CD8-positive, alpha-beta memory T cell (primary cell): ENCODE measurements at regions not wholly inside any gene's neighbourhood (a gene's known extent, or its start where the extent isn't known, plus 50 kb on each side); places are given as distances from the start of the nearest gene placed in this dataset.

Experiments used
- CTCF ChIA-PET: fragments of 350-600 bp; sonication (Branson Sonifier 250); formaldehyde crosslinking; loops from one replicate; lab custom pipeline; 2021; ENCODE audit warnings: antibody characterized with exemption; lab: Charles Lee
- POLR2A ChIA-PET: fragments of 350-600 bp; sonication (Branson Sonifier 250); formaldehyde crosslinking; loops from one replicate; lab custom pipeline; 2021; ENCODE audit warnings: antibody characterized with exemption; lab: Charles Lee
- DNase-seq, 5 donors: peaks; one replicate each; pipeline versions ENCODE4 v3.0.0 to v3.0.0-alpha.2; 2020 to 2022; ENCODE audit warnings: mixed read lengths in 1 of 5
- H3K27ac ChIP-seq: one replicate; pipeline ENCODE4 v1.7.0; 2013; ENCODE audit warnings: low read depth, mild to moderate bottlenecking, low read length, moderate library complexity
- H3K27me3 ChIP-seq: 2 replicates; pipeline ENCODE4 v1.7.0; 2013; ENCODE audit warnings: low read length, mild to moderate bottlenecking; ENCODE audit not compliant: insufficient read depth, poor library complexity, severe bottlenecking
- H3K36me3 ChIP-seq: 2 replicates; pipeline ENCODE4 v1.7.0; 2013; ENCODE audit warnings: mild to moderate bottlenecking, low read length, moderate library complexity; ENCODE audit not compliant: insufficient read depth
- H3K4me1 ChIP-seq: 2 replicates; pipeline ENCODE4 v1.7.0; 2013; ENCODE audit warnings: mild to moderate bottlenecking, low read length, moderate library complexity; ENCODE audit not compliant: insufficient read depth
- H3K4me3 ChIP-seq: 2 replicates; pipeline ENCODE4 v1.7.0; 2013; ENCODE audit warnings: mild to moderate bottlenecking, low read length
- H3K9me3 ChIP-seq: 2 replicates; pipeline ENCODE4 v1.7.0; 2013; ENCODE audit warnings: mild to moderate bottlenecking, low read length
- H3K27ac Mint-ChIP-seq, 8 donors: one replicate each; pipeline ENCODE4 v1.8.0; 2020 to 2021; ENCODE audit warnings: mixed read lengths in 8 of 8, mild to moderate bottlenecking in 6 of 8, inconsistent platforms in 3 of 8, moderate library complexity in 3 of 8
- H3K27me3 Mint-ChIP-seq, 2 donors: one replicate each; pipeline ENCODE4 v1.8.0; 2020 to 2021; ENCODE audit warnings: mixed read lengths in 2 of 2, mild to moderate bottlenecking in 1 of 2, moderate library complexity in 1 of 2
- H3K36me3 Mint-ChIP-seq, 3 donors: one replicate each; pipeline ENCODE4 v1.8.0; 2020 to 2021; ENCODE audit warnings: mixed read lengths in 3 of 3, inconsistent platforms in 1 of 3, mild to moderate bottlenecking in 1 of 3
- H3K4me1 Mint-ChIP-seq, 3 donors: one replicate each; pipeline ENCODE4 v1.8.0; 2020 to 2021; ENCODE audit warnings: mixed read lengths in 3 of 3, inconsistent platforms in 1 of 3, mild to moderate bottlenecking in 1 of 3
- H3K4me3 Mint-ChIP-seq, 7 donors: one replicate each; pipeline ENCODE4 v1.8.0; 2020 to 2021; ENCODE audit warnings: mixed read lengths in 7 of 7, mild to moderate bottlenecking in 6 of 7, moderate library complexity in 4 of 7, inconsistent platforms in 2 of 7
- H3K9me3 Mint-ChIP-seq, 5 donors: one replicate each; pipeline ENCODE4 v1.8.0; 2020 to 2022; ENCODE audit warnings: mixed read lengths in 5 of 5, mild to moderate bottlenecking in 3 of 5, moderate library complexity in 2 of 5, inconsistent platforms in 1 of 5

DNA sequence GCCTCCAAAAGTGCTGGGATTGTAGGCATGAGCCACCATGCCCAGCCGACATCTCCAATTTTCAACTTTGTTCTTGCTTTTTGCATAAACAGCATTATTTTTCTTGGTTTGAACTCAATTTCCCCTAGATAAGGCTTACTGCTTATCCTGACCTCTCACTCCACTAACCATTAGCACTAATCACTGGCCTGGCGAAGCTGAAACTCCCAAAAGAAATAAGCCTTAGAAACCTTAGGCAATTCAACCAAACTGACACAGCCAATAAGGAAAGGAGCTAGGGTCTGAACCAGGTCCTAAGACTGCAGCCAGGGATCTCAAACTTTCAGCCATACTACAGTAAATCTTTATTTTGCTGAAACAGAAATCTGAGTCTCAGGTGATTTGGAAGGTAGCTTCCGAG, 448.0 kb downstream of the RMST start:
- H3K4me3 ChIP-seq = no peak overlapping the region
- H3K27ac Mint-ChIP-seq = no peak overlapping the region
- no peaks in the 10 kb centered on the region for H3K9me3 ChIP-seq
- no peaks in the 10 kb centered on the region for H3K4me1 ChIP-seq
- no peak overlapping the region for H3K27ac ChIP-seq
- no peaks in the 10 kb centered on the region for H3K27me3 Mint-ChIP-seq
- DNase-seq = no peak
- H3K36me3 ChIP-seq = no peaks in the 10 kb centered on the region
- H3K4me3 Mint-ChIP-seq = no peak overlapping the region
- no peaks in the 10 kb centered on the region for H3K9me3 Mint-ChIP-seq
- H3K36me3 Mint-ChIP-seq = no peaks in the 10 kb centered on the region
- H3K27me3 ChIP-seq = no peaks in the 10 kb centered on the region
- no peaks in the 10 kb centered on the region for H3K4me1 Mint-ChIP-seq
- POLR2A ChIA-PET = no interaction called here
- CTCF ChIA-PET = no interaction called here

DNA sequence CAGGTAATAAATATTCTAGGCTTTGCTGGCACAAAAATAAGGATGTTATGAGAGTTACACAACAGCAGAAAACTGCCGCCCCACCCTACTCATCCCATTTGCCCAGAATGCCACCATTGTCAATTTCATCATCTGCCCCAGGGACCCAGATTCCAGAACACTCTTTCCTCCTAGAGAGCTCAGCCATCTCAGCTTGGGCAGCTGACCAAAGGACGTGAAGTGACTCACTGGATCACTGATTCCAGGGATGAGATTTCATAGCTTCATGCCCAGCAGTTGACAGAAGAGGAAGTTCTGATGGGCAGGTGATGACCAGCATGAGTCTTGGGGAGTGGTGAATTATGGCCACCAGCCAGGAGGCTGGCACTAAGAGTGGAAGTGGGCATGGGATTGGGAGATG, 450.3 kb downstream of the RMST start:
- H3K4me3 Mint-ChIP-seq = no peak overlapping the region
- H3K27ac Mint-ChIP-seq = no peak overlapping the region
- Histone ChIP-seq H3K4me3 (no peak overlapping the region), H3K27me3 (no peaks in the 10 kb centered on the region), H3K9me3 (no peaks in the 10 kb centered on the region), H3K36me3 (no peaks in the 10 kb centered on the region), H3K4me1 (no peaks in the 10 kb centered on the region), H3K27ac (no peak overlapping the region)
- ChIA-PET CTCF (no interaction called here), POLR2A (no interaction called here)
- no peaks in the 10 kb centered on the region for H3K36me3 Mint-ChIP-seq
- H3K27me3 Mint-ChIP-seq = no peaks in the 10 kb centered on the region
- no peaks in the 10 kb centered on the region for H3K4me1 Mint-ChIP-seq
- no peaks in the 10 kb centered on the region for H3K9me3 Mint-ChIP-seq
- DNase-seq = no peak

DNA sequence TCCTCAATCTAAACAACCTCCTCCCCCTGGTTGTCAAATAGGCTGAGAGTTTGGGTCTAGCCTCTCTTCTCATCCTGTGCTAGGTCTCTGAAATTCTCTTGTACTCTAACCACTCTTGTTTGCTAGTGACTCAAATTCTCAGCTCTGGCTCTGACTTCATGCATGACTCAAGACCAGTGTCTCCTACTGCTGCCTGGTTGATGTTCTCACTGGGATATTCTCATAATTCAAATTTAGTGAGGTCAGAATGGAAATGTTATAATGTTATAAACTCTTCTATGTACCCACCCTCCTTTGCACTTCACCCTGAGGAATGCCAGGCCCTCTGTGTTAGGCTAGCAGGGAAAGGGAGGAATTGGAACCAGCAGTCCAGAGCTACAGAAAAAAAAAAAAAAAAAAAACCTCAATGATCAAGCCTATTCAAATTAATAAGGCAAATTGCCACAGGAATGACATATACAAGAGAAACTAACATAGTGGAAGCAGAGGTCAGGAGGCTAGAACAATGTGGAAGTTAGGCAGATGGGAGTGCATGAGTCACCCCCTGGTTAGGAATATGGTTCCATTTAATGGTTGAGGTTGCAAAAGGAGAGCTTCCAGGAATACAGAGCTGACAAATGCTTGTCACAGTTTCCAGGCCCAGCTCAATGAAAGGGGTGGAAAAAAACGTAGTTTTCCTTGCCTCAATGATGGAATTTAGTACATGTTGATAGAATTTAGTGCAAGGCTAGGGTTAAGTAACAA, 459.5 kb downstream of the RMST start:
- H3K27me3 Mint-ChIP-seq = no peaks in the 10 kb centered on the region
- DNase-seq = no peak
- no peaks in the 10 kb centered on the region for H3K4me1 ChIP-seq
- H3K4me3 Mint-ChIP-seq = no peak overlapping the region
- H3K27ac Mint-ChIP-seq = no peak overlapping the region
- H3K36me3 ChIP-seq = no peaks in the 10 kb centered on the region
- H3K9me3 Mint-ChIP-seq = peaks cover 0 to 5% (median 2%) of the 10 kb centered on the region in 5 donors
- H3K27me3 ChIP-seq = no peaks in the 10 kb centered on the region
- CTCF ChIA-PET = no interaction called here
- no peaks in the 10 kb centered on the region for H3K9me3 ChIP-seq
- no peak overlapping the region for H3K27ac ChIP-seq
- H3K4me3 ChIP-seq = no peak overlapping the region
- no peaks in the 10 kb centered on the region for H3K36me3 Mint-ChIP-seq
- H3K4me1 Mint-ChIP-seq = no peaks in the 10 kb centered on the region
- POLR2A ChIA-PET = no interaction called here

DNA sequence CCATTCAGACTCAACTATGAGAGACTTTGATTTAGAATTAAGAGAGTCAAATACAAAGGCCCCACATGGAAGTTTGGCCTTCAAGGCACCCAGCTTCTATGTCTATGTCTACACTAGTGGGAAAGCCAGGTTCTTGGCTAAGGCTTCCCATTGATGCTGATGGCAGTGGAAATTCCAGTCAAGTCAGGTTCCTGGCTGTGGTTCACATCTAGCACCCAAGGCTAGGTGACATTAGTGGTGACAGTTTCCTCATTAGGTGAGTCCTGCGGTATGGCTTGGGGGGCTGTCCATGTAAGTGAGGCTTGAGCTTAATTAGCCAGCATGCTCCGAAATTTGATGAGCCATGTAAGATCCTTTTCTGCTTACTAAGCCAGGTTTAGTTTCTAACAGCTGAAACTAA, 460.9 kb downstream of the RMST start:
- POLR2A ChIA-PET = no interaction called here
- H3K27me3 Mint-ChIP-seq = no peaks in the 10 kb centered on the region
- no peaks in the 10 kb centered on the region for H3K9me3 ChIP-seq

GRCh38 chr12:97924122-97924521, 461.5 kb downstream of the RMST start:
- Mint-ChIP-seq H3K36me3 (no peaks in the 10 kb centered on the region), H3K4me3 (no peak overlapping the region), H3K9me3 (peaks cover 0 to 9% (median 2%) of the 10 kb centered on the region in 5 donors), H3K27me3 (no peaks in the 10 kb centered on the region), H3K4me1 (no peaks in the 10 kb centered on the region), H3K27ac (no peak overlapping the region)
- no peaks in the 10 kb centered on the region for H3K27me3 ChIP-seq
- no peaks in the 10 kb centered on the region for H3K36me3 ChIP-seq
- H3K4me3 ChIP-seq = no peak overlapping the region
- H3K27ac ChIP-seq = no peak overlapping the region
- DNase-seq = no peak
- POLR2A ChIA-PET = no interaction called here
- CTCF ChIA-PET = no interaction called here
- H3K4me1 ChIP-seq = no peaks in the 10 kb centered on the region
- H3K9me3 ChIP-seq = no peaks in the 10 kb centered on the region

More for the DNA sequence above, 460.9 kb downstream of the RMST start:
- Mint-ChIP-seq H3K4me3 (no peak overlapping the region), H3K9me3 (peaks cover 0 to 9% (median 2%) of the 10 kb centered on the region in 5 donors), H3K4me1 (no peaks in the 10 kb centered on the region), H3K36me3 (no peaks in the 10 kb centered on the region), H3K27ac (no peak overlapping the region)
- CTCF ChIA-PET = no interaction called here
- no peak overlapping the region for H3K4me3 ChIP-seq
- no peak for DNase-seq
- no peaks in the 10 kb centered on the region for H3K36me3 ChIP-seq
- no peaks in the 10 kb centered on the region for H3K27me3 ChIP-seq
- no peaks in the 10 kb centered on the region for H3K4me1 ChIP-seq
- H3K27ac ChIP-seq = no peak overlapping the region

GRCh38 chr12:97927977-97928376, 465.4 kb downstream of the RMST start:
- peaks cover 0 to 6% (median 0%) of the 10 kb centered on the region in 5 donors for H3K9me3 Mint-ChIP-seq
- H3K4me3 Mint-ChIP-seq = no peak overlapping the region
- ChIA-PET POLR2A (no interaction called here), CTCF (no interaction called here)
- Histone ChIP-seq H3K27me3 (no peaks in the 10 kb centered on the region), H3K36me3 (no peaks in the 10 kb centered on the region), H3K27ac (no peak overlapping the region), H3K4me3 (no peak overlapping the region), H3K9me3 (no peaks in the 10 kb centered on the region), H3K4me1 (no peaks in the 10 kb centered on the region)
- H3K27me3 Mint-ChIP-seq = no peaks in the 10 kb centered on the region
- no peaks in the 10 kb centered on the region for H3K4me1 Mint-ChIP-seq
- DNase-seq = no peak
- H3K27ac Mint-ChIP-seq = no peak overlapping the region
- H3K36me3 Mint-ChIP-seq = no peaks in the 10 kb centered on the region

- no peak overlapping the region for H3K4me3 Mint-ChIP-seq
- Histone ChIP-seq H3K27ac (no peak overlapping the region), H3K36me3 (no peaks in the 10 kb centered on the region), H3K4me3 (no peak overlapping the region), H3K4me1 (no peaks in the 10 kb centered on the region), H3K9me3 (no peaks in the 10 kb centered on the region), H3K27me3 (no peaks in the 10 kb centered on the region)
- H3K27ac Mint-ChIP-seq = no peak overlapping the region
- peaks cover 2 to 7% (median 3%) of the 10 kb centered on the region in 5 donors for H3K9me3 Mint-ChIP-seq
- POLR2A ChIA-PET = no interaction called here
- H3K36me3 Mint-ChIP-seq = no peaks in the 10 kb centered on the region
- DNase-seq = no peak
- H3K27me3 Mint-ChIP-seq = peaks cover 0 to 5% of the 10 kb centered on the region in 2 donors
- CTCF ChIA-PET = no interaction called here
- no peaks in the 10 kb centered on the region for H3K4me1 Mint-ChIP-seq
These were observed 473.6 kb downstream of the RMST start for GRCh38 chr12:97936165-97936564.

- Histone ChIP-seq H3K36me3 (no peaks in the 10 kb centered on the region), H3K4me1 (no peaks in the 10 kb centered on the region), H3K27me3 (no peaks in the 10 kb centered on the region), H3K27ac (no peak overlapping the region), H3K9me3 (no peaks in the 10 kb centered on the region), H3K4me3 (no peak overlapping the region)
- no peak for DNase-seq
- ChIA-PET POLR2A (no interaction called here), CTCF (no interaction called here)
- H3K27me3 Mint-ChIP-seq = peaks cover 0 to 5% of the 10 kb centered on the region in 2 donors
- H3K9me3 Mint-ChIP-seq = peaks cover 2 to 7% (median 3%) of the 10 kb centered on the region in 5 donors
- H3K4me1 Mint-ChIP-seq = no peaks in the 10 kb centered on the region
- no peaks in the 10 kb centered on the region for H3K36me3 Mint-ChIP-seq
- H3K27ac Mint-ChIP-seq = no peak overlapping the region
- no peak overlapping the region for H3K4me3 Mint-ChIP-seq
These were observed 475.4 kb downstream of the RMST start for GRCh38 chr12:97938031-97938430.
